ENCODE measurements at regions not wholly inside any gene's neighbourhood (a gene's known extent, or its start where the extent isn't known, plus 50 kb on each side); places are given as distances from the start of the nearest gene placed in this dataset.

DNA sequence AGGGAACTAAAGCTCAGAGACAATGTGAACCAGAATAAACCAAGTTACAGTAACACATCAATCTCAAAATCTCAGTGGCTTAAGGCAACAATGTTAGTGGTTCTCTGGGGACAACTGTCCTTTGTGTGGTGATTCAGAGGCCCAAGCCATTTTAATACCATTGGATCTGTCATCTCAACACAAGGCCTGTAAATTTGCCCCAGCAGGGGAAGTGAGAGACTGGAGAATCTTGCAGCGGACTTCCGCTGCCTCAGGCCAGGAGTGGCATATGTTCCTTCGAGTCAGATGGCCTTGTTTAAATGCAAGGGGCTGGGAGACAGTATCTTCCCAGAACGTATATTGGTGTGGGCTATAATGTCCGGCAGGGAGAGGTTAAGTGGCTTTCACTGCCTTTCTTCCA lies 126.0 kb downstream of the CD83 start:
- Histone ChIP-seq H3K27ac (replicated peaks) (no peak overlapping the region), H3K27me3 (ENCODE audit: insufficient read depth, poor library complexity, severe bottlenecking) (no peaks in the 10 kb centered on the region), H3K4me3 (replicated peaks; ENCODE audit: insufficient read depth, low read length) (no peak overlapping the region)
- no peak for DNase-seq (ENCODE audit: low read depth in 1 of 2, low spot score in 1 of 2)
- TF ChIP-seq REST (IDR thresholded peaks at IDR 0.05; ENCODE audit: insufficient replicate concordance, low read depth) (no peak), SPI1 (IDR thresholded peaks at IDR 0.05; ENCODE audit: borderline replicate concordance, low read depth) (no peak), POLR2AphosphoS5 (IDR thresholded peaks at IDR 0.05; ENCODE audit: low read depth) (no peak), GABPA (IDR thresholded peaks at IDR 0.05; ENCODE audit: low read depth) (no peak), CTCF (IDR thresholded peaks at IDR 0.05; ENCODE audit: insufficient read depth, low read length) (no peak)

DNA sequence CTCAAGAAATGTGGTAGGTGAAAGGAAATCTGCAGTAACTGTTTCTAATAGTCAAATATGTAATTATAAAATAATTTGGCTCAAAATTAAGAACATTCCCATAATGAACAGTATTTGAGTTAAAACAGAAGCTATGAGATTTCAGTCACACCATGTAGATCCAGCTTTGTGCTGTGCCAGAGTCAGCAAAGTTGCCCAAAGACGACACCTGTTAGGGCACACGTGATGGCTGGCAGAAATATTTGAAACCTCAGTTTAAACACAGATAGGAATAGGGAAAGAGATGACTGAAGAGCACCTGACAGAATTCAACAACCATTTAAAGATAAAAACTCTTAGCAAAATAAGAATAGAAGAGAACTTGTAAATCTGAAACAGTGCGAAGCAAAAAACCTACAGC lies 129.3 kb downstream of the CD83 start:
- no peak overlapping the region for H3K27ac ChIP-seq (replicated peaks)
- no peak overlapping the region for H3K4me3 ChIP-seq (replicated peaks; ENCODE audit: insufficient read depth, low read length)
- H3K27me3 ChIP-seq (ENCODE audit: insufficient read depth, poor library complexity, severe bottlenecking): no peaks in the 10 kb centered on the region
- no peak for DNase-seq (ENCODE audit: low read depth in 1 of 2, low spot score in 1 of 2)
- TF ChIP-seq POLR2AphosphoS5 (IDR thresholded peaks at IDR 0.05; ENCODE audit: low read depth) (no peak), GABPA (IDR thresholded peaks at IDR 0.05; ENCODE audit: low read depth) (no peak), SPI1 (IDR thresholded peaks at IDR 0.05; ENCODE audit: borderline replicate concordance, low read depth) (no peak), CTCF (IDR thresholded peaks at IDR 0.05; ENCODE audit: insufficient read depth, low read length) (no peak), REST (IDR thresholded peaks at IDR 0.05; ENCODE audit: insufficient replicate concordance, low read depth) (no peak)

DNA sequence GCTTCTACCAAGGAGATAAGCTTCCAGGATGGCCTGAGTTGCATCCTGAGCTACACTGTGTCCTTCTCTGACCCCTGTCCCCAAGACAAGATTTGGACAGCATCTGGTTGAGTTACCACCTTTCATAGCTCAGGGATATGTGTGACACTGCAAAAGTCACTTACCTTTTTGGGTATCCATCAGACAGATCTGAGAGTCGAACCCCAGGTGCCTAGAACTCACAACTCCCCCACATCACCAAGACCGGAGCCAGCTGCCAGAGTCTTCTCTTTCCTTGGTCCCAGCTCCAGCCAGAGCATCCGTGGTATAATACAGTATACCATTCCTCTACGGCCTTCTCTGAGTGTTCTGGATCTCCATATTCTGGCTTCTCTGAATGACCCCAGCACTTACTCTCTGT lies 133.0 kb downstream of the CD83 start:
- H3K27ac ChIP-seq (replicated peaks): no peak overlapping the region
- no peaks in the 10 kb centered on the region for H3K27me3 ChIP-seq (ENCODE audit: insufficient read depth, poor library complexity, severe bottlenecking)
- DNase-seq (ENCODE audit: low read depth in 1 of 2, low spot score in 1 of 2): no peak
- no peak for TF ChIP-seq POLR2AphosphoS5 (IDR thresholded peaks at IDR 0.05; ENCODE audit: low read depth)
- H3K4me3 ChIP-seq (replicated peaks; ENCODE audit: insufficient read depth, low read length): no peak overlapping the region

- no peak for DNase-seq (ENCODE audit: low read depth in 1 of 2, low spot score in 1 of 2)
- H3K4me3 ChIP-seq (replicated peaks; ENCODE audit: insufficient read depth, low read length): no peak overlapping the region
- no peak for TF ChIP-seq CTCF (IDR thresholded peaks at IDR 0.05; ENCODE audit: insufficient read depth, low read length)
- no peak for TF ChIP-seq GABPA (IDR thresholded peaks at IDR 0.05; ENCODE audit: low read depth)
- no peak for TF ChIP-seq REST (IDR thresholded peaks at IDR 0.05; ENCODE audit: insufficient replicate concordance, low read depth)
- TF ChIP-seq POLR2AphosphoS5 (IDR thresholded peaks at IDR 0.05; ENCODE audit: low read depth): no peak
- no peak for TF ChIP-seq SPI1 (IDR thresholded peaks at IDR 0.05; ENCODE audit: borderline replicate concordance, low read depth)
- no peaks in the 10 kb centered on the region for H3K27me3 ChIP-seq (ENCODE audit: insufficient read depth, poor library complexity, severe bottlenecking)
- no peak overlapping the region for H3K27ac ChIP-seq (replicated peaks)
Observed at GRCh38 chr6:14252271-14252850, 134.8 kb downstream of the CD83 start.

All from HL-60 (cell line).